SK-N-SH (cell line): ENCODE measurements at regions not wholly inside any gene's neighbourhood (a gene's known extent, or its start where the extent isn't known, plus 50 kb on each side); places are given as distances from the start of the nearest gene placed in this dataset.

Experiments
- CTCF ChIA-PET: fragments of 300-600, 350-600 bp; formaldehyde crosslinking; extraction: SDS; loops from one replicate; lab custom pipeline; 2021; lab: Yijun Ruan, JAX
- POLR2A ChIA-PET: fragments of 350-600 bp; sonication (Branson Sonifier 250); formaldehyde crosslinking; extraction: SDS; loops from one replicate; lab custom pipeline; 2020; ENCODE audit warnings: antibody characterized with exemption, inconsistent platforms; lab: Yijun Ruan, JAX
- DNase-seq: peaks from one replicate; pipeline ENCODE4 v3.0.0; 2012
- H2AFZ ChIP-seq: fragments of 200-600 bp; sonication (generic); 2 replicates; pipeline ENCODE4 v1.8.1; 2016; ENCODE audit warnings: antibody characterized with exemption, mild to moderate bottlenecking, low read depth
- H3F3A ChIP-seq: fragments of 200-600 bp; sonication (generic); replicated peaks from 2 replicates; pipeline ENCODE3; 2016; ENCODE audit warnings: antibody characterized with exemption, mild to moderate bottlenecking; ENCODE audit not compliant: insufficient read depth
- H3K27ac ChIP-seq, 2 experiments: fragments of 200-500 bp in 1 of 2; fragments of 200-600 bp in 1 of 2; sonication (Bioruptor generic) in 1 of 2; sonication (generic), shearing (Covaris generic) in 1 of 2; 2 replicates each; pipeline versions ENCODE4 v1.5.1 to v1.6.1; 2014 to 2016; ENCODE audit warnings: low read depth in 2 of 2, inconsistent platforms in 1 of 2, low read length in 1 of 2, mild to moderate bottlenecking in 1 of 2, mixed read lengths in 1 of 2
- H3K27me3 ChIP-seq: fragments of 200-600 bp; sonication (generic), shearing (Covaris generic); 2 replicates; pipeline ENCODE4 v1.6.1; 2016; ENCODE audit warnings: mixed run types; ENCODE audit not compliant: insufficient read depth
- H3K36me3 ChIP-seq, 2 experiments: fragments of 200-500 bp in 1 of 2; fragments of 200-600 bp in 1 of 2; sonication (Bioruptor generic) in 1 of 2; sonication (generic) in 1 of 2; replicated peaks in 1 of 2; 2 replicates each; pipeline versions ENCODE3 to v1.5.1; 2014 to 2016; ENCODE audit warnings: low read length in 1 of 2, mild to moderate bottlenecking in 1 of 2; ENCODE audit not compliant: insufficient read depth in 2 of 2, control insufficient read depth in 1 of 2
- H3K4me1 ChIP-seq, 2 experiments: fragments of 200-500 bp in 1 of 2; fragments of 200-600 bp in 1 of 2; sonication (Bioruptor generic) in 1 of 2; sonication (generic), shearing (Covaris generic) in 1 of 2; 2 replicates each; pipeline versions ENCODE4 v1.5.1 to v1.6.1; 2014 to 2016; ENCODE audit warnings: low read depth in 1 of 2, low read length in 1 of 2, mixed run types in 1 of 2; ENCODE audit not compliant: insufficient read depth in 2 of 2, control insufficient read depth in 1 of 2
- H3K4me2 ChIP-seq: fragments of 200-600 bp; sonication (generic), shearing (Covaris generic); 2 replicates; pipeline ENCODE4 v1.6.1; 2017; ENCODE audit warnings: mixed run types
- H3K4me3 ChIP-seq, 2 experiments: fragments of 200-500 bp in 1 of 2; fragments of 200-600 bp in 1 of 2; sonication (Bioruptor generic) in 1 of 2; sonication (generic), shearing (Covaris generic) in 1 of 2; 2 replicates each; pipeline versions ENCODE4 v1.5.1 to v1.8.1; 2014 to 2016; ENCODE audit warnings: low read depth in 2 of 2, inconsistent platforms in 1 of 2, low read length in 1 of 2, mild to moderate bottlenecking in 1 of 2, mixed read lengths in 1 of 2, moderate library complexity in 1 of 2
- H3K79me2 ChIP-seq: fragments of 200-600 bp; sonication (generic); 2 replicates; pipeline ENCODE4 v1.8.1; 2017; ENCODE audit warnings: mild to moderate bottlenecking; ENCODE audit not compliant: insufficient read depth
- H3K9ac ChIP-seq: fragments of 200-600 bp; sonication (generic); 2 replicates; pipeline ENCODE4 v1.6.1; 2017; ENCODE audit warnings: mixed run types
- H3K9me2 ChIP-seq: fragments of 200-600 bp; sonication (generic); 2 replicates; pipeline ENCODE4 v1.6.1; 2017; ENCODE audit warnings: mixed run types
- H3K9me3 ChIP-seq: fragments of 200-600 bp; sonication (generic); 2 replicates; pipeline ENCODE4 v1.6.1; 2017; ENCODE audit warnings: mixed run types, mild to moderate bottlenecking, moderate library complexity
- H4K20me1 ChIP-seq: fragments of 200-600 bp; sonication (generic); 2 replicates; pipeline ENCODE4 v1.6.1; 2017; ENCODE audit warnings: mild to moderate bottlenecking, mixed run types; ENCODE audit not compliant: insufficient read depth
- CHD2 ChIP-seq: fragments of 150-350 bp; IDR thresholded peaks from 2 replicates; pipeline ENCODE4 v1.6.1; 2018; ENCODE audit warnings: low read length; ENCODE audit not compliant: partially characterized antibody
- ELF1 ChIP-seq: IDR thresholded peaks from 2 replicates; pipeline ENCODE4 v1.4.0; 2012
- EP300 ChIP-seq, 2 experiments: IDR thresholded peaks; 2 replicates each; pipeline versions ENCODE4 v1.4.0 to v1.6.1; 2012; ENCODE audit warnings: borderline replicate concordance in 1 of 2, low read depth in 1 of 2, low read length in 1 of 2
- EZH2phosphoT487 ChIP-seq: fragments of 200-600 bp; sonication (generic); IDR thresholded peaks from 2 replicates; pipeline ENCODE4 v1.6.1; 2017; ENCODE audit warnings: low read depth, mixed run types, mild to moderate bottlenecking, antibody characterized with exemption, moderate library complexity, borderline replicate concordance
- FOSL2 ChIP-seq: IDR thresholded peaks from 2 replicates; pipeline ENCODE4 v1.4.0; 2012; ENCODE audit warnings: low read depth, mild to moderate bottlenecking, moderate library complexity, borderline replicate concordance
- FOXM1 ChIP-seq: IDR thresholded peaks from 2 replicates; pipeline ENCODE4 v1.4.0; 2012; ENCODE audit warnings: low read depth, mild to moderate bottlenecking
- GABPA ChIP-seq: IDR thresholded peaks from 2 replicates; pipeline ENCODE4 v1.4.0; 2012; ENCODE audit warnings: low read depth, mild to moderate bottlenecking
- JUND ChIP-seq: IDR thresholded peaks from 2 replicates; pipeline ENCODE4 v1.4.0; 2012
- MEF2A ChIP-seq: IDR thresholded peaks from 2 replicates; pipeline ENCODE4 v1.4.0; 2012; ENCODE audit warnings: low read depth, borderline replicate concordance
- MXI1 ChIP-seq: IDR thresholded peaks from 2 replicates; pipeline ENCODE4 v1.6.1; 2012; ENCODE audit warnings: mild to moderate bottlenecking, low read depth, low read length, improper control_type of control experiment
- NFIC ChIP-seq: IDR thresholded peaks from 2 replicates; pipeline ENCODE4 v1.4.0; 2012; ENCODE audit warnings: borderline replicate concordance
- NRF1 ChIP-seq: IDR thresholded peaks from 2 replicates; pipeline ENCODE4 v1.6.1; 2012; ENCODE audit warnings: low read depth, mild to moderate bottlenecking, low read length
- POLR2AphosphoS5 ChIP-seq: IDR thresholded peaks from 2 replicates; pipeline ENCODE4 v1.6.1; 2012; ENCODE audit warnings: low read depth, low read length
- REST ChIP-seq: IDR thresholded peaks from 2 replicates; pipeline ENCODE4 v1.6.1; 2012; ENCODE audit warnings: mild to moderate bottlenecking, low read depth, low read length, moderate library complexity
- RFX5 ChIP-seq: IDR thresholded peaks from 2 replicates; pipeline ENCODE4 v1.6.1; 2012; ENCODE audit warnings: mild to moderate bottlenecking, improper control_type of control experiment, low read length
- SIN3A ChIP-seq: IDR thresholded peaks from 2 replicates; pipeline ENCODE4 v1.6.1; 2012; ENCODE audit warnings: low read depth, mild to moderate bottlenecking, low read length, moderate library complexity, borderline replicate concordance
- TAF1 ChIP-seq: IDR thresholded peaks from 2 replicates; pipeline ENCODE4 v1.6.1; 2012; ENCODE audit warnings: low read depth, mild to moderate bottlenecking, low read length, moderate library complexity, borderline replicate concordance
- TCF12 ChIP-seq: IDR thresholded peaks from 2 replicates; pipeline ENCODE4 v1.4.0; 2012
- TEAD4 ChIP-seq: IDR thresholded peaks from 2 replicates; pipeline ENCODE4 v1.4.0; 2012; ENCODE audit warnings: mild to moderate bottlenecking, borderline replicate concordance; ENCODE audit not compliant: insufficient read depth
- USF1 ChIP-seq: IDR thresholded peaks from 2 replicates; pipeline ENCODE4 v1.4.0; 2012; ENCODE audit warnings: low read depth, borderline replicate concordance
- USF2 ChIP-seq: fragments of 150-350 bp; IDR thresholded peaks from 2 replicates; pipeline ENCODE4 v1.6.1; 2017; ENCODE audit warnings: antibody characterized with exemption, low read length, low read depth, borderline replicate concordance
- YY1 ChIP-seq: IDR thresholded peaks from 2 replicates; pipeline ENCODE4 v1.4.0; 2012; ENCODE audit warnings: low read depth, mild to moderate bottlenecking
- WGBS: methylation state at CpG from one replicate; pipeline ENCODE4 v1.1.6; 2017; ENCODE audit warnings: low lambda C conversion rate; 5-methylcytosine and 5-hydroxymethylcytosine counted together
- TF ChIP-seq, protein P1 (sequence below): fragments of 150-350 bp; IDR thresholded peaks from 2 replicates; pipeline ENCODE4 v1.6.1; 2016; ENCODE audit warnings: mild to moderate bottlenecking, low read depth, low read length
- TF ChIP-seq, protein P2 (sequence below): IDR thresholded peaks from 2 replicates; pipeline ENCODE4; 2012

GRCh38 chr1:29471487-29472313 is 235.4 kb downstream of the PTPRU start:
- no peaks in the 10 kb centered on the region for H3K9me2 ChIP-seq
- H3K9ac ChIP-seq, result no peak overlapping the region
- H4K20me1 ChIP-seq, result no peaks in the 10 kb centered on the region
- H3K79me2 ChIP-seq, result no peaks in the 10 kb centered on the region
- DNase-seq, result peak; percentile 64
- peak overlapping the region; percentile 35 to 100; a peak in 3 of 4 replicates for H3K27ac ChIP-seq
- H3K4me1 ChIP-seq, result peaks cover 0 to 85% of the 10 kb centered on the region in 2 experiments; a peak in 2 of 4 replicates
- H3K9me3 ChIP-seq, result no peaks in the 10 kb centered on the region
- POLR2A ChIA-PET, result interaction anchor here (0.6 to 1.6 kb wide), 6 partner anchors 13 to 589 kb away, joined by 3 to 7 read pairs (median 3); partner anchors contain the start of gene PTPRU
- H3K4me3 ChIP-seq, result no peak overlapping the region
- H2AFZ ChIP-seq, result no peak overlapping the region
- no peak overlapping the region for H3K4me2 ChIP-seq
- 0% methylated on average over 1 of the region's 5 CpGs for WGBS
- H3K36me3 ChIP-seq, result no peaks in the 10 kb centered on the region
- no peaks in the 10 kb centered on the region; the same call in 1 of the 2 replicates for H3K27me3 ChIP-seq
- no peaks in the 10 kb centered on the region for H3F3A ChIP-seq
- CTCF ChIA-PET, result interaction anchor here (0.9 to 3.8 kb wide), 7 partner anchors 27 to 232 kb away, joined by 3 to 19 read pairs (median 4); no protein-coding TSS in a partner anchor
- TF ChIP-seq EP300 (IDR thresholded peaks at IDR 0.05; ENCODE audit: borderline replicate concordance in 1 of 2, low read depth in 1 of 2, low read length in 1 of 2) (peak in 1 of 2 experiments; percentile 87; a peak in 2 of 4 replicates), NRF1 (no peak), REST (no peak), NFIC (no peak), FOSL2 (no peak), SIN3A (no peak), FOXM1 (no peak), RFX5 (no peak; the same call in 1 of the 2 replicates), JUND (no peak), YY1 (no peak), USF2 (no peak), TAF1 (no peak), MEF2A (no peak), EZH2phosphoT487 (no peak), ELF1 (no peak), TCF12 (no peak), CHD2 (peak; percentile 78), GABPA (no peak), TEAD4 (no peak), USF1 (no peak), MXI1 (no peak; the same call in 1 of the 2 replicates), POLR2AphosphoS5 (no peak)
- TF ChIP-seq, protein P1, sequence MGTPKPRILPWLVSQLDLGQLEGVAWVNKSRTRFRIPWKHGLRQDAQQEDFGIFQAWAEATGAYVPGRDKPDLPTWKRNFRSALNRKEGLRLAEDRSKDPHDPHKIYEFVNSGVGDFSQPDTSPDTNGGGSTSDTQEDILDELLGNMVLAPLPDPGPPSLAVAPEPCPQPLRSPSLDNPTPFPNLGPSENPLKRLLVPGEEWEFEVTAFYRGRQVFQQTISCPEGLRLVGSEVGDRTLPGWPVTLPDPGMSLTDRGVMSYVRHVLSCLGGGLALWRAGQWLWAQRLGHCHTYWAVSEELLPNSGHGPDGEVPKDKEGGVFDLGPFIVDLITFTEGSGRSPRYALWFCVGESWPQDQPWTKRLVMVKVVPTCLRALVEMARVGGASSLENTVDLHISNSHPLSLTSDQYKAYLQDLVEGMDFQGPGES, result no peak
- TF ChIP-seq, protein P2, sequence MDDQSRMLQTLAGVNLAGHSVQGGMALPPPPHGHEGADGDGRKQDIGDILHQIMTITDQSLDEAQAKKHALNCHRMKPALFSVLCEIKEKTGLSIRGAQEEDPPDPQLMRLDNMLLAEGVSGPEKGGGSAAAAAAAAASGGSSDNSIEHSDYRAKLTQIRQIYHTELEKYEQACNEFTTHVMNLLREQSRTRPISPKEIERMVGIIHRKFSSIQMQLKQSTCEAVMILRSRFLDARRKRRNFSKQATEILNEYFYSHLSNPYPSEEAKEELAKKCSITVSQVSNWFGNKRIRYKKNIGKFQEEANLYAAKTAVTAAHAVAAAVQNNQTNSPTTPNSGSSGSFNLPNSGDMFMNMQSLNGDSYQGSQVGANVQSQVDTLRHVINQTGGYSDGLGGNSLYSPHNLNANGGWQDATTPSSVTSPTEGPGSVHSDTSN, result no peak
